SW 1271 (cell line): ENCODE measurements at regions not wholly inside any gene's neighbourhood (a gene's known extent, or its start where the extent isn't known, plus 50 kb on each side); places are given as distances from the start of the nearest gene placed in this dataset.

Experiments
- DNase-seq, 2 experiments: peaks; one replicate each; lab custom pipeline; 2025; lab: John Stamatoyannopoulos, UW

GRCh38 chr5:5953584-5954274 lies 424.6 kb downstream of the MED10 start:
- no peak for DNase-seq

- no peak for DNase-seq
Measured at GRCh38 chr5:5951953-5952352, 426.4 kb downstream of the MED10 start.

- no peak for DNase-seq
Measured at GRCh38 chr5:5950658-5951057, 427.7 kb downstream of the MED10 start.

GRCh38 chr5:5941486-5941885 lies 436.9 kb downstream of the MED10 start:
- no peak for DNase-seq

GRCh38 chr5:5939759-5940370 lies 438.5 kb downstream of the MED10 start:
- no peak for DNase-seq

GRCh38 chr5:5933651-5934050 lies 444.7 kb downstream of the MED10 start:
- no peak for DNase-seq

- no peak for DNase-seq
Measured at GRCh38 chr5:5932824-5933223, 445.5 kb downstream of the MED10 start.

- no peak for DNase-seq
Measured at GRCh38 chr5:5930561-5930960, 447.8 kb downstream of the MED10 start.

GRCh38 chr5:5929291-5930020 lies 448.9 kb downstream of the MED10 start:
- no peak for DNase-seq

- no peak for DNase-seq
Measured at GRCh38 chr5:5925191-5925590, 453.2 kb downstream of the MED10 start.

- no peak for DNase-seq
Measured at GRCh38 chr5:5919411-5919810, 458.9 kb downstream of the MED10 start.

GRCh38 chr5:5906778-5907177 lies 471.6 kb downstream of the MED10 start:
- DNase-seq: no peak

GRCh38 chr5:5905186-5905585 lies 473.2 kb downstream of the MED10 start:
- DNase-seq: no peak

- no peak for DNase-seq
Measured at GRCh38 chr5:5904113-5904512, 474.2 kb downstream of the MED10 start.

- no peak for DNase-seq
Measured at GRCh38 chr5:5902678-5903646, 475.4 kb downstream of the MED10 start.

- DNase-seq: no peak
Measured at GRCh38 chr5:5900350-5900749, 477.9 kb downstream of the ICE1 start.

- no peak for DNase-seq
Measured at GRCh38 chr5:5899716-5900115, 477.2 kb downstream of the ICE1 start.

GRCh38 chr5:5888284-5888683 lies 465.8 kb downstream of the ICE1 start:
- DNase-seq: no peak

- no peak for DNase-seq
Measured at GRCh38 chr5:5887833-5888232, 465.4 kb downstream of the ICE1 start.

GRCh38 chr5:5886812-5887486 lies 464.5 kb downstream of the ICE1 start:
- no peak for DNase-seq

GRCh38 chr5:5886353-5886752 lies 463.9 kb downstream of the ICE1 start:
- no peak for DNase-seq

- DNase-seq: no peak
Measured at GRCh38 chr5:5885782-5886181, 463.3 kb downstream of the ICE1 start.
